ENCODE measurements at regions not wholly inside any gene's neighbourhood (a gene's known extent, or its start where the extent isn't known, plus 50 kb on each side); places are given as distances from the start of the nearest gene placed in this dataset.

- Histone ChIP-seq H3K36me3 (ENCODE audit: insufficient read depth, low read length) (no peaks in the 10 kb centered on the region), H3K4me3 (ENCODE audit: insufficient read depth, low read depth, low read length) (no peak overlapping the region), H3K4me1 (ENCODE audit: insufficient read depth, low read length) (no peaks in the 10 kb centered on the region), H3K9me3 (ENCODE audit: insufficient read depth, low read depth, low read length) (no peaks in the 10 kb centered on the region), H2AFZ (ENCODE audit: low read depth, low read length) (no peak overlapping the region), H3K9ac (ENCODE audit: low read length) (no peak overlapping the region), H3K27ac (ENCODE audit: low read depth, low read length) (no peak overlapping the region), H3K79me2 (ENCODE audit: insufficient read depth, low read length) (no peaks in the 10 kb centered on the region), H4K20me1 (ENCODE audit: insufficient read depth, low read length) (no peaks in the 10 kb centered on the region), H3K4me2 (ENCODE audit: low read length) (no peak overlapping the region), H3K27me3 (ENCODE audit: insufficient read depth, low read length) (no peaks in the 10 kb centered on the region)
- Mint-ChIP-seq H3K4me3 (ENCODE audit: unreplicated experiment) (no peak overlapping the region), H3K27ac (ENCODE audit: unreplicated experiment) (no peak overlapping the region), H3K36me3 (ENCODE audit: low read depth, unreplicated experiment) (no peaks in the 10 kb centered on the region), H3K9me3 (ENCODE audit: unreplicated experiment) (peaks cover 2% of the 10 kb centered on the region), H3K4me1 (ENCODE audit: low read depth, unreplicated experiment) (no peaks in the 10 kb centered on the region), H3K27me3 (ENCODE audit: low read depth, unreplicated experiment) (no peaks in the 10 kb centered on the region)
- no peak for TF ChIP-seq CTCF (IDR thresholded peaks at IDR 0.05; ENCODE audit: insufficient read depth, low read depth, low read length)
- TF ChIP-seq EZH2 (IDR thresholded peaks at IDR 0.05; ENCODE audit: insufficient read depth, low read length): no peak
- FAIRE-seq (no peak), DNase-seq (ENCODE audit: low read depth) (no peak)
Observed at GRCh38 chr21:24323536-24323935, 1283.7 kb downstream of the MRPL39 start.

DNA sequence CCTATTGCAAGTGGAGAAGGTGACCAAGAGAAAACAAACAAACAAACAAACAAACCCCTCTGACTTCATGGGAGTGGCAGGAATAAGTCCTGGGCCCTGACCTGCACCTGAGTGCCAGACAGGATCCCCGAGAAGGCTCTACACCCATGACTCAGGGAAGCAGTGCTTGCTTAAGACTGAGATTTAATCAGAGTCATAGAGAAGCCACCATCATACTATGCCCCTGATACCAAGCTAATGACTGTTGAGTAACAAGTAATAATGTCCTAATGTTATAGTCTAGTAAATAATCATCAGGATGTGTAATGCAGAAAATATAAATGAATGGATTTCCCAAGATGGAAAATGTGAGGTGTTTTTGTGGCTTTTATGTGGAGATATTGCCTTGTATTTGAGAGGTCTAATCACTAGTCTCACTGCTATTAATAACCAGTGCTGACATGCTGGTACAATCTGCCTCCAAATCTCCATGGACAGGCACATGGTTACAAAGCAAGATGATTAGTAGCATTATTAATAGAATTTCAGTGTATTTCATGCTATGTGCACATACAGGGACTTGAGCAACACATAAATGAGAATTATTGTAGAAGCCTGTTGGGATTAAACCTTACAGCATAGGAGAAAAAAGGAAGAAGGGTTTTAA is 1290.9 kb downstream of the MRPL39 start:
- Histone ChIP-seq H2AFZ (ENCODE audit: low read depth, low read length) (no peak overlapping the region), H3K9ac (ENCODE audit: low read length) (no peak overlapping the region), H3K4me3 (ENCODE audit: insufficient read depth, low read depth, low read length) (no peak overlapping the region), H4K20me1 (ENCODE audit: insufficient read depth, low read length) (no peaks in the 10 kb centered on the region), H3K27ac (ENCODE audit: low read depth, low read length) (no peak overlapping the region), H3K27me3 (ENCODE audit: insufficient read depth, low read length) (no peaks in the 10 kb centered on the region), H3K36me3 (ENCODE audit: insufficient read depth, low read length) (no peaks in the 10 kb centered on the region), H3K79me2 (ENCODE audit: insufficient read depth, low read length) (no peaks in the 10 kb centered on the region), H3K4me2 (ENCODE audit: low read length) (no peak overlapping the region), H3K9me3 (ENCODE audit: insufficient read depth, low read depth, low read length) (no peaks in the 10 kb centered on the region), H3K4me1 (ENCODE audit: insufficient read depth, low read length) (no peaks in the 10 kb centered on the region)
- H3K4me1 Mint-ChIP-seq (ENCODE audit: low read depth, unreplicated experiment): no peaks in the 10 kb centered on the region
- H3K27me3 Mint-ChIP-seq (ENCODE audit: low read depth, unreplicated experiment): no peaks in the 10 kb centered on the region
- H3K9me3 Mint-ChIP-seq (ENCODE audit: unreplicated experiment): no peaks in the 10 kb centered on the region
- no peak for TF ChIP-seq CTCF (IDR thresholded peaks at IDR 0.05; ENCODE audit: insufficient read depth, low read depth, low read length)
- TF ChIP-seq EZH2 (IDR thresholded peaks at IDR 0.05; ENCODE audit: insufficient read depth, low read length): no peak
- DNase-seq (ENCODE audit: low read depth) (no peak), FAIRE-seq (no peak)
- no peak overlapping the region for H3K27ac Mint-ChIP-seq (ENCODE audit: unreplicated experiment)
- no peaks in the 10 kb centered on the region for H3K36me3 Mint-ChIP-seq (ENCODE audit: low read depth, unreplicated experiment)
- H3K4me3 Mint-ChIP-seq (ENCODE audit: unreplicated experiment): no peak overlapping the region

DNA sequence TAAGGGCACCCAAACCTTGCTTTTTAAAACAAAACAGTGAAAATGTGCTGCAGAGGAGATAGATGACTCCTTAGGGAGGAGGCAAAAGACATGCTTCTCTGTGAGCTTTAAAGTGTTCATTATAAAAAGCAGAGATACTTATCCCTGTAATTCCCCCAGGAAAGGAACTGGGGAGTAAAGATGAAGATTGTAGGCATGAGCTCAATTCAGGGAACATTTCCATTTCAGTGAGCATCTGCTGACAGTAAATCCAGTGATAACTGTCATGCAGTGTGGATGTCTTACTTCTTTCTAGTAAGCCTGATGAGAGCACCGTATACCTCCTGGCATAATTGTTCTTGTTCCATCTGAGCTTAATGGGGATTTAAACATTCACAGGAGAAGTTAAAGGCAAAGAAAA is 1296.5 kb downstream of the MRPL39 start:
- H3K36me3 ChIP-seq (ENCODE audit: insufficient read depth, low read length): no peaks in the 10 kb centered on the region
- no peaks in the 10 kb centered on the region for H3K4me1 Mint-ChIP-seq (ENCODE audit: low read depth, unreplicated experiment)
- FAIRE-seq (no peak), DNase-seq (ENCODE audit: low read depth) (no peak)
- H3K27me3 ChIP-seq (ENCODE audit: insufficient read depth, low read length): no peaks in the 10 kb centered on the region
- no peaks in the 10 kb centered on the region for H3K27me3 Mint-ChIP-seq (ENCODE audit: low read depth, unreplicated experiment)
- H3K9ac ChIP-seq (ENCODE audit: low read length): no peak overlapping the region
- TF ChIP-seq CTCF (IDR thresholded peaks at IDR 0.05; ENCODE audit: insufficient read depth, low read depth, low read length) (no peak), EZH2 (IDR thresholded peaks at IDR 0.05; ENCODE audit: insufficient read depth, low read length) (no peak)
- no peak overlapping the region for H2AFZ ChIP-seq (ENCODE audit: low read depth, low read length)
- H3K4me3 Mint-ChIP-seq (ENCODE audit: unreplicated experiment): no peak overlapping the region
- H3K79me2 ChIP-seq (ENCODE audit: insufficient read depth, low read length): no peaks in the 10 kb centered on the region
- no peak overlapping the region for H3K4me3 ChIP-seq (ENCODE audit: insufficient read depth, low read depth, low read length)
- H3K27ac Mint-ChIP-seq (ENCODE audit: unreplicated experiment): no peak overlapping the region
- no peaks in the 10 kb centered on the region for H3K4me1 ChIP-seq (ENCODE audit: insufficient read depth, low read length)
- no peaks in the 10 kb centered on the region for H3K9me3 ChIP-seq (ENCODE audit: insufficient read depth, low read depth, low read length)
- H3K9me3 Mint-ChIP-seq (ENCODE audit: unreplicated experiment): peaks cover 2% of the 10 kb centered on the region
- no peaks in the 10 kb centered on the region for H3K36me3 Mint-ChIP-seq (ENCODE audit: low read depth, unreplicated experiment)
- no peak overlapping the region for H3K4me2 ChIP-seq (ENCODE audit: low read length)
- no peaks in the 10 kb centered on the region for H4K20me1 ChIP-seq (ENCODE audit: insufficient read depth, low read length)
- H3K27ac ChIP-seq (ENCODE audit: low read depth, low read length): no peak overlapping the region

Data from astrocyte (in vitro differentiated cells and primary cell).